Uterus (tissue), 2 donors: ENCODE measurements at regions not wholly inside any gene's neighbourhood (a gene's known extent, or its start where the extent isn't known, plus 50 kb on each side); places are given as distances from the start of the nearest gene placed in this dataset.

Source experiments
- POLR2A ChIP-seq, 2 donors: fragments of 450-650 bp; IDR thresholded peaks; one replicate each; pipeline ENCODE4 v1.6.1; 2016; ENCODE audit warnings: antibody characterized with exemption in 2 of 2, mild to moderate bottlenecking in 1 of 2, moderate library complexity in 1 of 2
- TF ChIP-seq, protein P1 (sequence below), 4 experiments: fragments of 200-600 bp in 2 of 4; fragments of 450-650 bp in 2 of 4; sonication (generic) in 2 of 4; IDR thresholded peaks; one replicate each; pipeline ENCODE4 v1.5.1; 2016 to 2019; ENCODE audit warnings: antibody characterized with exemption in 4 of 4, mild to moderate bottlenecking in 2 of 4, moderate library complexity in 1 of 4

- TF ChIP-seq, protein P1, sequence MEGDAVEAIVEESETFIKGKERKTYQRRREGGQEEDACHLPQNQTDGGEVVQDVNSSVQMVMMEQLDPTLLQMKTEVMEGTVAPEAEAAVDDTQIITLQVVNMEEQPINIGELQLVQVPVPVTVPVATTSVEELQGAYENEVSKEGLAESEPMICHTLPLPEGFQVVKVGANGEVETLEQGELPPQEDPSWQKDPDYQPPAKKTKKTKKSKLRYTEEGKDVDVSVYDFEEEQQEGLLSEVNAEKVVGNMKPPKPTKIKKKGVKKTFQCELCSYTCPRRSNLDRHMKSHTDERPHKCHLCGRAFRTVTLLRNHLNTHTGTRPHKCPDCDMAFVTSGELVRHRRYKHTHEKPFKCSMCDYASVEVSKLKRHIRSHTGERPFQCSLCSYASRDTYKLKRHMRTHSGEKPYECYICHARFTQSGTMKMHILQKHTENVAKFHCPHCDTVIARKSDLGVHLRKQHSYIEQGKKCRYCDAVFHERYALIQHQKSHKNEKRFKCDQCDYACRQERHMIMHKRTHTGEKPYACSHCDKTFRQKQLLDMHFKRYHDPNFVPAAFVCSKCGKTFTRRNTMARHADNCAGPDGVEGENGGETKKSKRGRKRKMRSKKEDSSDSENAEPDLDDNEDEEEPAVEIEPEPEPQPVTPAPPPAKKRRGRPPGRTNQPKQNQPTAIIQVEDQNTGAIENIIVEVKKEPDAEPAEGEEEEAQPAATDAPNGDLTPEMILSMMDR (IDR thresholded peaks at IDR 0.05): no peak
- TF ChIP-seq POLR2A (IDR thresholded peaks at IDR 0.05): no peak
These were observed 177.1 kb upstream of the TRIM24 start for GRCh38 chr7:138282997-138283396.
